ENCODE measurements at regions not wholly inside any gene's neighbourhood (a gene's known extent, or its start where the extent isn't known, plus 50 kb on each side); places are given as distances from the start of the nearest gene placed in this dataset.

GRCh38 chr6:14436592-14437132, 319.1 kb downstream of the CD83 start:
- no peak overlapping the region for H3K4me3 ChIP-seq
- ChIA-PET POLR2A (no interaction called here), RAD21 (ENCODE audit: unreplicated experiment) (interaction anchor here (0.6 kb wide), 1 partner anchor 553 kb away, joined by 3 read pairs; no protein-coding TSS in a partner anchor), SMC1A (ENCODE audit: uncharacterized antibody, unreplicated experiment) (no interaction called here), CTCF (no interaction called here)
- no peaks in the 10 kb centered on the region for H3K9me3 ChIP-seq (replicated peaks; ENCODE audit: control insufficient read depth, insufficient read depth, low read length)
- no peaks in the 10 kb centered on the region for H4K20me1 ChIP-seq (ENCODE audit: control insufficient read depth, insufficient read depth)
- BruUV-seq (replicated peaks) = no TSS peak
- H3K4me2 ChIP-seq (ENCODE audit: control insufficient read depth, insufficient read depth) = no peak overlapping the region
- FAIRE-seq = no peak
- no peaks in the 10 kb centered on the region for H3K4me1 ChIP-seq (ENCODE audit: control insufficient read depth, insufficient read depth, low read length)
- no peak for ATAC-seq
- H3K79me2 ChIP-seq (ENCODE audit: control insufficient read depth, insufficient read depth, low read length) = no peaks in the 10 kb centered on the region
- intact Hi-C loops (cut with micrococcal nuclease; ENCODE audit: unreplicated experiment) (no loop called here), in situ Hi-C loops (cut with MboI) (no loop called here)
- H3K27ac ChIP-seq (ENCODE audit: control insufficient read depth, insufficient read depth) = no peak overlapping the region
- no peak for TF ChIP-seq REST (IDR thresholded peaks at IDR 0.05; ENCODE audit: low read depth, low read length)
- no peak for TF ChIP-seq RELB (IDR thresholded peaks at IDR 0.05; ENCODE audit: low read depth)
- no peak for TF ChIP-seq SRF (IDR thresholded peaks at IDR 0.05; ENCODE audit: low read depth in 2 of 2, low read length in 2 of 2)
- TF ChIP-seq RCOR1 (conservative IDR thresholded peaks at IDR 0.05; ENCODE audit: low read depth, low read length) = no peak
- TF ChIP-seq E2F8 (IDR thresholded peaks at IDR 0.05; ENCODE audit: low read depth, partially characterized antibody) = no peak
- TF ChIP-seq STAT3 (IDR thresholded peaks at IDR 0.05; ENCODE audit: low read depth, low read length) = no peak
- no peak for TF ChIP-seq RELA (IDR thresholded peaks at IDR 0.05; ENCODE audit: borderline replicate concordance, partially characterized antibody)
- TF ChIP-seq ZSCAN29 (IDR thresholded peaks at IDR 0.05) = no peak
- no peak for TF ChIP-seq MEF2A (IDR thresholded peaks at IDR 0.05; ENCODE audit: insufficient read depth, low read depth, low read length)
- TF ChIP-seq CBX5 (IDR thresholded peaks at IDR 0.05; ENCODE audit: low read depth) = no peak
- TF ChIP-seq FOS (IDR thresholded peaks at IDR 0.05; ENCODE audit: borderline replicate concordance, extremely low read depth, insufficient read length) = no peak
- TF ChIP-seq KLF5 (IDR thresholded peaks at IDR 0.05; ENCODE audit: partially characterized antibody) = no peak
- TF ChIP-seq PML (IDR thresholded peaks at IDR 0.05; ENCODE audit: low read length) = no peak
- no peak for TF ChIP-seq HDGF (IDR thresholded peaks at IDR 0.05)
- TF ChIP-seq TCF7 (IDR thresholded peaks at IDR 0.05; ENCODE audit: borderline replicate concordance) = no peak
- no peak for TF ChIP-seq LARP7 (IDR thresholded peaks at IDR 0.05)
- TF ChIP-seq MEF2B (IDR thresholded peaks at IDR 0.05; ENCODE audit: partially characterized antibody, poor library complexity, severe bottlenecking) = no peak
- no peak for TF ChIP-seq SP1 (IDR thresholded peaks at IDR 0.05; ENCODE audit: low read depth, low read length)
- no peak for TF ChIP-seq BCL11A (IDR thresholded peaks at IDR 0.05; ENCODE audit: low read depth, low read length)
- TF ChIP-seq JUND (IDR thresholded peaks at IDR 0.05; ENCODE audit: low read depth, low read length) = no peak
- no peak overlapping the region for H3K9ac ChIP-seq (ENCODE audit: control insufficient read depth, insufficient read depth, low read length)
- H3K36me3 ChIP-seq (ENCODE audit: control insufficient read depth in 2 of 2, insufficient read depth in 2 of 2, low read length in 1 of 2) = no peaks in the 10 kb centered on the region
- no peak for DNase-seq (ENCODE audit: low read depth, low spot score)
- no peak overlapping the region for H2AFZ ChIP-seq (ENCODE audit: control insufficient read depth, low read depth, low read length)
- 33% methylated on average over 3 of the region's 3 CpGs for WGBS (ENCODE audit: insufficient coverage, insufficient replicate concordance, low lambda C conversion rate, missing lambda C conversion rate)
- H3K27me3 ChIP-seq (replicated peaks in 1 of 2; ENCODE audit: control insufficient read depth in 2 of 2, insufficient read depth in 2 of 2, low read length in 1 of 2) = no peaks in the 10 kb centered on the region; a peak in 1 of 4 replicates

Data from GM12878 (cell line).